ENCODE measurements at regions not wholly inside any gene's neighbourhood (a gene's known extent, or its start where the extent isn't known, plus 50 kb on each side); places are given as distances from the start of the nearest gene placed in this dataset.

DNA sequence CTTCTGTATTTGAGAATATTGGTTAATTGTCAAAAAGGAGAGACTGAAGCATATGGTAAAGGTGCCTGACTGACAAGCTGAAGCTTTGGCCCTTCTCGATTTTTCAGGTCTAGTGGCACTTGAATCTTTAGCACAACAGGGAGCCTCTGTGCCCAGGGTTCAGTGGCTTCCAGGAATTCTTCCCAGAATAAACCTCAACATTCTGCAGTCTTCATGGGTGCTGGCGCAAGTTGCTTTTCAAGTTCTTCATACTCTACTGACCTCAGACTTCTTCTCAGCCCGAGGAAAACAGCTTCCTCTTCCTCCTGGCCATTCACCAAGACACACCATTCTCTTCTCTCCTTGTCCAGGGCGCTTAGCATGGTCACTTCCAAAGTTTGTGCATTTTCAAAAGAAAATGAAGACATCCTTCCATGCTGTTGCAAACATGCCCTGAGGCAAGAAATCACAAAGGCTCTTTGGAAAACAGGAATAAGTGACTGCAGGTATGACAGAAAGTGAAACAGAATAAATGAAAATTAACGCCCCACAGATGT, 89.9 kb downstream of the MGST1 start (continued):
- no peak for TF ChIP-seq AGO1 (IDR thresholded peaks at IDR 0.05; ENCODE audit: low read depth, low read length, poor library complexity, severe bottlenecking)
- no peak for TF ChIP-seq HNF1A (IDR thresholded peaks at IDR 0.05; ENCODE audit: low read depth)
- no peak for TF ChIP-seq HNF1A (CRISPR knock-in tag; IDR thresholded peaks at IDR 0.05; ENCODE audit: borderline replicate concordance)

DNA sequence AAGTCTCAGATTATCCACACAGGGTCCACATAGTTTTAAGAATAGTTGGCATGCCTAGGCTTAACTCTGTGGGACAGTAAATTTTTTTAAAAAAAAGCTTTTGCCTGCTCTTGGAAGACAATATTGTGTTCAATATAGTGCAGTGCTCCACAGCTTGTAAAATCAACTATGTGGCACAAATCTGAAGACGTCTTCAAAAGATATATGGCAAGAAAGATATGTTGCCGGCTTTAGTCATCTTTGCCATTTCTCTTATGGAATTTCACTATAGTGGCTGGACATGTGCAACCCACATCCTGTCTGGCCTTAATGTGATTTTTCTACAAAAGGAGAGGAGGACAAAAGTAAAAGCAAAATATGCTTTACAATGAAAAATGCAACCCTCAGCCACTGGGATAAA, 90.5 kb downstream of the MGST1 start:
- no TSS peak for BruUV-seq (replicated peaks)
- CTCF ChIA-PET (ENCODE audit: low intra/inter-chr PET ratio, low total read pairs) = no interaction called here
- Histone ChIP-seq H3K4me1 (ENCODE audit: insufficient read depth, low read length) (no peaks in the 10 kb centered on the region), H2AFZ (ENCODE audit: low read length) (no peak overlapping the region), H3K36me3 (replicated peaks in 1 of 2; ENCODE audit: control insufficient read depth in 1 of 2, insufficient read depth in 2 of 2, low read length in 2 of 2) (no peaks in the 10 kb centered on the region), H4K20me1 (ENCODE audit: insufficient read depth, low read length) (no peaks in the 10 kb centered on the region), H3K79me2 (ENCODE audit: insufficient read depth, low read length) (no peaks in the 10 kb centered on the region), H3K27me3 (ENCODE audit: control insufficient read depth in 1 of 2, insufficient read depth in 2 of 2, low read length in 2 of 2) (no peaks in the 10 kb centered on the region), H3K4me3 (replicated peaks in 1 of 3; ENCODE audit: insufficient read depth in 1 of 3, low read depth in 2 of 3, low read length in 3 of 3) (no peak overlapping the region), H3K9ac (ENCODE audit: insufficient read depth, low read depth, low read length) (no peak overlapping the region), H3K9me3 (ENCODE audit: low read length) (no peaks in the 10 kb centered on the region), H3K27ac (ENCODE audit: extremely low read length, insufficient read depth, low read length) (no peak overlapping the region), H3K4me2 (ENCODE audit: low read depth, low read length) (no peak overlapping the region)
- POLR2A ChIA-PET = no interaction called here
- in situ Hi-C loops (cut with HindIII; ENCODE audit: extremely low pct_ligation_motif_present, low pct_unique_long_range_greater_than_20kb) = no loop called here
- WGBS (ENCODE audit: low lambda C conversion rate) = 98% methylated on average over 2 of the region's 2 CpGs
- intact Hi-C loops (cut with micrococcal nuclease; ENCODE audit: unreplicated experiment) = no loop called here
- no peak for TF ChIP-seq ZNF232 (CRISPR knock-in tag; IDR thresholded peaks at IDR 0.05; ENCODE audit: borderline replicate concordance)
- TF ChIP-seq MBNL3 (CRISPR knock-in tag; conservative IDR thresholded peaks at IDR 0.05) = no peak
- no peak for TF ChIP-seq ZNF282 (IDR thresholded peaks at IDR 0.05; ENCODE audit: partially characterized antibody)
- no peak for TF ChIP-seq ZNF619 (CRISPR knock-in tag; IDR thresholded peaks at IDR 0.05)
- no peak for TF ChIP-seq KLF12 (CRISPR knock-in tag; IDR thresholded peaks at IDR 0.05; ENCODE audit: borderline replicate concordance)
- TF ChIP-seq KDM3A (CRISPR knock-in tag; IDR thresholded peaks at IDR 0.05; ENCODE audit: low read depth) = no peak
- TF ChIP-seq NR2C2 (CRISPR knock-in tag; IDR thresholded peaks at IDR 0.05; ENCODE audit: borderline replicate concordance) = no peak
- no peak for TF ChIP-seq ONECUT2 (CRISPR knock-in tag; IDR thresholded peaks at IDR 0.05)
- TF ChIP-seq, protein P1, sequence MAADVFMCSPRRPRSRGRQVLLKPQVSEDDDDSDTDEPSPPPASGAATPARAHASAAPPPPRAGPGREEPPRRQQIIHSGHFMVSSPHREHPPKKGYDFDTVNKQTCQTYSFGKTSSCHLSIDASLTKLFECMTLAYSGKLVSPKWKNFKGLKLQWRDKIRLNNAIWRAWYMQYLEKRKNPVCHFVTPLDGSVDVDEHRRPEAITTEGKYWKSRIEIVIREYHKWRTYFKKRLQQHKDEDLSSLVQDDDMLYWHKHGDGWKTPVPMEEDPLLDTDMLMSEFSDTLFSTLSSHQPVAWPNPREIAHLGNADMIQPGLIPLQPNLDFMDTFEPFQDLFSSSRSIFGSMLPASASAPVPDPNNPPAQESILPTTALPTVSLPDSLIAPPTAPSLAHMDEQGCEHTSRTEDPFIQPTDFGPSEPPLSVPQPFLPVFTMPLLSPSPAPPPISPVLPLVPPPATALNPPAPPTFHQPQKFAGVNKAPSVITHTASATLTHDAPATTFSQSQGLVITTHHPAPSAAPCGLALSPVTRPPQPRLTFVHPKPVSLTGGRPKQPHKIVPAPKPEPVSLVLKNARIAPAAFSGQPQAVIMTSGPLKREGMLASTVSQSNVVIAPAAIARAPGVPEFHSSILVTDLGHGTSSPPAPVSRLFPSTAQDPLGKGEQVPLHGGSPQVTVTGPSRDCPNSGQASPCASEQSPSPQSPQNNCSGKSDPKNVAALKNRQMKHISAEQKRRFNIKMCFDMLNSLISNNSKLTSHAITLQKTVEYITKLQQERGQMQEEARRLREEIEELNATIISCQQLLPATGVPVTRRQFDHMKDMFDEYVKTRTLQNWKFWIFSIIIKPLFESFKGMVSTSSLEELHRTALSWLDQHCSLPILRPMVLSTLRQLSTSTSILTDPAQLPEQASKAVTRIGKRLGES (CRISPR knock-in tag; IDR thresholded peaks at IDR 0.05; ENCODE audit: borderline replicate concordance) = no peak
- no peak for TF ChIP-seq ZMAT3 (CRISPR knock-in tag; conservative IDR thresholded peaks at IDR 0.05)
- TF ChIP-seq TRIM24 (CRISPR knock-in tag; IDR thresholded peaks at IDR 0.05) = no peak
- TF ChIP-seq IRX3 (CRISPR knock-in tag; IDR thresholded peaks at IDR 0.05; ENCODE audit: borderline replicate concordance, low read depth) = no peak
- FAIRE-seq (no peak), DNase-seq (ENCODE audit: low spot score) (no peak), ATAC-seq (no peak)

All from HepG2 (cell line).